ENCODE measurements at regions not wholly inside any gene's neighbourhood (a gene's known extent, or its start where the extent isn't known, plus 50 kb on each side); places are given as distances from the start of the nearest gene placed in this dataset.
"Not testable (repeated sequence)": the region's sequence is repeated elsewhere in the genome, so short reads cannot be mapped to it uniquely, and the experiment has no call there.

DNA sequence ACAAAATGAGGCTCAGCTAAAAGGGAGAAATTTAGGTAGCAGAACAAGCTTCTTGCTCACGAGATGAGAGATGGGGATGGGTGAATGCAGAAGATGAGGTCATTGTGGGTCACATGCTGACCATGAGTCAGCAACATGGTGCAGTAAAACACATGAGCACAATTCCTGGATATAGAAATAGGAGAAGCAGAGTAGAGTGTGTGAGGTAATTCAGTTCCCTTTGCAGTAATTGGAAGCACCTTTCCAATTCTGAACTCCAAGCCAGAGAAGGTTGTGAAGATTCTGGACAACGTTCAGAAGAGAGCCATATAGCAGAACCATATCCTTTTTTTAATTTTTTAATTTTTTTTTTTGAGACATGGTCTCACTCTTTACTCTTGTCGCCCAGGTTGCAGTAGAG is 62.0 kb upstream of the LMNTD1 start:
- Mint-ChIP-seq H3K9me3 (peaks cover 2 to 5% of the 10 kb centered on the region in 2 donors), H3K27me3 (ENCODE audit: low read depth) (no peaks in the 10 kb centered on the region), H3K4me3 (no peak overlapping the region), H3K36me3 (ENCODE audit: insufficient read depth in 2 of 2) (no peaks in the 10 kb centered on the region), H3K4me1 (ENCODE audit: low read depth) (peaks cover 6% of the 10 kb centered on the region), H3K27ac (no peak overlapping the region)
- ATAC-seq (replicated peaks in 1 of 2): no peak
- no peak for DNase-seq

DNA sequence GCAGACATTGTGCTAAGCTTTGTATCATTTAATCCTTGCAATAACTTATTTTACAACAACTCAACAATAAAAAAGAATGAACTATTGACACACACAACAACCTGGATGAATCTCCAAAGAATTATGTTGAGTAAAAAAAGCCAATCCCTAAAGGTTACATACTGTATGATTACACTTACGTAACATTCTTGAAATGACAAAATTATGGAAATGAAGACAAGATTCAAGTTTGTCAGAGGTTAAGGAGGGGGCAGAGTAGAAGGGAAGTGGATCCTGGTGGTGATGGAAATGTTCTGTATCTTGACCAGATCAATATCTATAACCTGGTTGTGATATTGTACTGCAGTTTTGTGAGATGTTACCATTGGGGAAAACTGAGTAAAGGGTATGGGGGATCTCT is 63.2 kb upstream of the LMNTD1 start:
- Mint-ChIP-seq H3K27ac (no peak overlapping the region), H3K4me3 (no peak overlapping the region), H3K9me3 (peaks cover 2 to 5% of the 10 kb centered on the region in 2 donors), H3K4me1 (ENCODE audit: low read depth) (peaks cover 6% of the 10 kb centered on the region), H3K27me3 (ENCODE audit: low read depth) (no peaks in the 10 kb centered on the region), H3K36me3 (ENCODE audit: insufficient read depth in 2 of 2) (no peaks in the 10 kb centered on the region)
- DNase-seq (no peak), ATAC-seq (replicated peaks in 1 of 2) (no peak)

DNA sequence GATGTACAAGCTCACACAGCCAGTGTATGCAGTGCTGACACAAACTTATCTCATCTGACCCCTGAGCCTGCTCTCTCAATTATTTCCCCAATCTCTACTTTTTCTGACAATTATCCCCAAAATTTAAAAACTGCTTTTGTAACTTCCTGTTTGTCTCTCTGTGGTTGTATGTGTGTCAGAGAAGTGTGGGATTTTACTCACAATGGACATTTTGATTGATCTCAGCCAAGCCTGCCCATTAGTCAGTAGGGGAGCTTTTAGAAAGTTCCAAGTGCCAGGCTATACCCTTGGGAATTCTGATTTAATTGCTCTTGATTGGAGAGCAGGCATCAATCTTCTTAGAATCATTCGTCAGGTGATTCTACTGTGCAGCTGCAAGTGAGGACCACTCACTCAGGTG is 64.9 kb upstream of the LMNTD1 start:
- H3K4me3 Mint-ChIP-seq: no peak overlapping the region
- DNase-seq (no peak), ATAC-seq (replicated peaks in 1 of 2) (no peak)
- peaks cover 6% of the 10 kb centered on the region for H3K4me1 Mint-ChIP-seq (ENCODE audit: low read depth)
- H3K27ac Mint-ChIP-seq: no peak overlapping the region
- no peaks in the 10 kb centered on the region for H3K36me3 Mint-ChIP-seq (ENCODE audit: insufficient read depth in 2 of 2)
- H3K9me3 Mint-ChIP-seq: peaks cover 0 to 1% of the 10 kb centered on the region in 2 donors
- no peaks in the 10 kb centered on the region for H3K27me3 Mint-ChIP-seq (ENCODE audit: low read depth)

DNA sequence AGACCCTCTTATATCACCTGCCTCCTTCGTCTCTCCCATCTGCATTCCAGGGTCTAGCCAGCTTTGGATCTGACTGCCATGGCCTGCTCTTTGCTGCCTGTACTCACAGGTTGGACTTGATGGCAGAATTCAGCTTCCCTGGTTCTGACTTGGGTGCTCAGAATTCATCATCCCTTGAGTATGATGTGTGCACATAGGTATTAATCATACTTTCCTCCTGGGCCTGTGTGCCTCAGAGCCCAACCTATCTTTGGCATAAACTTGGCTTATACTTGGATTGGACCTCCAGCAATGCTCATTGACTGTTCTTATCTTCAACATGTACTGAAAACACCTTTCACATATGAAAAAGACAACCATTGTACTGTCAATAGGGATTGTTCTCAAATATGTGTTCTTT is 70.7 kb upstream of the LMNTD1 start:
- peaks cover 0 to 2% of the 10 kb centered on the region in 2 donors for H3K36me3 Mint-ChIP-seq (ENCODE audit: insufficient read depth in 2 of 2)
- H3K27ac Mint-ChIP-seq: no peak overlapping the region
- peaks cover 9% of the 10 kb centered on the region for H3K4me1 Mint-ChIP-seq (ENCODE audit: low read depth)
- DNase-seq (no peak), ATAC-seq (replicated peaks in 1 of 2) (no peak)
- H3K4me3 Mint-ChIP-seq: no peak overlapping the region
- H3K9me3 Mint-ChIP-seq: peaks cover 0 to 3% of the 10 kb centered on the region in 2 donors
- no peaks in the 10 kb centered on the region for H3K27me3 Mint-ChIP-seq (ENCODE audit: low read depth)

DNA sequence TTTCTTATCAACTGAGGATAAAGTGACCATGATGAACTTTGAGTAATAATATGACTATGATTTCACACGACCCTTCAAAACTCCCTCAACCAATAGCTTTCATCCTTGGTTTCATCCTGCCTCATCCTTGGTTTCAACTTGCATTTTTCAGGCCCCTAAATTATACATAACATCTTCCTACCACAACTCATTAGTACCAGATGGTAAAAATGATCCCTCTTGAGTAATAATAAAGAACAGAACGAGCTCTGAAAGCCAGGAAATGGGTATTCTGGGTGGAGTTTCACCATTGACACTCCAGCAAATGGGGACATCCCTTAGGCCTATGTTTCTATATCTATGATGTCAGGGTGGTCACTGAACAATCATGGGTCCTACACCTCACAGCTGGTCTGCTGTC is 72.1 kb upstream of the LMNTD1 start:
- Mint-ChIP-seq H3K4me1 (ENCODE audit: low read depth) (peaks cover 9% of the 10 kb centered on the region), H3K27ac (no peak overlapping the region), H3K36me3 (ENCODE audit: insufficient read depth in 2 of 2) (peaks cover 0 to 2% of the 10 kb centered on the region in 2 donors), H3K9me3 (peaks cover 0 to 3% of the 10 kb centered on the region in 2 donors), H3K4me3 (no peak overlapping the region), H3K27me3 (ENCODE audit: low read depth) (no peaks in the 10 kb centered on the region)
- DNase-seq: no peak
- no peak for ATAC-seq (replicated peaks in 1 of 2)

DNA sequence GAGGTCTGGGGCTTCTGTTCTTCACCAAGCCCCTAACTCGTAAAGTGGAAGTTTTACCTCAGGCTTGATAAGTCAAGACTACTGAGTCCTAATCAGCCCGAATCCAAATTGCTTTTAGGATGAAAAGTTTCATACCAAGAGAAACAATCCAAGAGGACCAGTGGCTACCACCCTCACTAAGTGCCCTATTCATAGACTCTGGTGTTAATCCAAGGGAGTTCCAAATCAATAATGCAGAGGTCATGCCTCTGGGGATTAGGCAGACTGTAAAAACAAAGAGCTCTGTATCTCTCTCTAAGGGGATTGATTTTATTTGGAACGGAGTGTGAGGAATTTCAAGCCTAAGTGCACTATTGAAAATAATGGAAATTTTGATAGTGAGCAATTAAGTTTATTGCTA is 76.3 kb upstream of the LMNTD1 start:
- no peak for DNase-seq
- peaks cover 18% of the 10 kb centered on the region for H3K4me1 Mint-ChIP-seq (ENCODE audit: low read depth)
- H3K27ac Mint-ChIP-seq: no peak overlapping the region
- no peaks in the 10 kb centered on the region for H3K36me3 Mint-ChIP-seq (ENCODE audit: insufficient read depth in 2 of 2)
- no peak overlapping the region for H3K4me3 Mint-ChIP-seq
- H3K27me3 Mint-ChIP-seq (ENCODE audit: low read depth): no peaks in the 10 kb centered on the region
- ATAC-seq (replicated peaks in 1 of 2): no peak
- peaks cover 2 to 5% of the 10 kb centered on the region in 2 donors for H3K9me3 Mint-ChIP-seq

DNA sequence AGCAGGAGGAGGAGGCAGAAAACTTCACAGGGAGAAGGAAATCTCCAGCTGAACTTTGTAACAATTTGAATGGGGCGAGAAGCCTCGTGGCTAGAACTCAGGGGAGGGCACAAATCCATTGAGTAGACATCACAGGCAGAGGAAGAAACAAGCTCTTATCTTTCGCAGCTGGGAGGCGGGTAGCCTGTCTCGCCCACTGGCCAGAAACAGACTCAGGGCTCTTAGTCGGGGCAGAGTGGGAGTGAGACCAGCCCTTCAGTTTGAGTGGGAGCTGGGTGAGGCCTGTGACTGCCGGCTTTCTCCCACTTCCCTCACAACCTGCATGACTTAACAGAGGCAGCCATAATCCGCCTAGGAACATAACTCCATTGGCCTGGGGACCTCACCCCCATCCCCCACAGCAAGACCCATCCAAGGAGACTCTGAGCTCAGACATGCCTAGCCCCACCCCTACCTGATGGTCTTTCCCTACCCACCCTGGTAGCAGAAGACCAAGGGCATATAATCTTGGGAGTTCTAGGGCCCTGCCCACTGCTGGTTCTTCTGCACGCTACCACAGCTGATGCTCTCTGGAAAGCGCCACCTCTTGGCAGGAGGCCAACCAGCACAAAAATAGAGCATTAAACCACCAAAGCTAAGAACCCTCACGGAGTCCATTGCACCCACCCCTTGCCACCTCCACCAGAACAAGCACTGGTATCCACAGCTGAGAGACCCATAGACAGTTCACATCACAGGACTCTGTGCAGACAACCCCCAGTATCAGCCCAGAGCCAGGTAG is 77.8 kb upstream of the LMNTD1 start:
- not testable (repeated sequence) for ATAC-seq (replicated peaks in 1 of 2); H3K36me3 Mint-ChIP-seq (ENCODE audit: insufficient read depth in 2 of 2); H3K27ac Mint-ChIP-seq

DNA sequence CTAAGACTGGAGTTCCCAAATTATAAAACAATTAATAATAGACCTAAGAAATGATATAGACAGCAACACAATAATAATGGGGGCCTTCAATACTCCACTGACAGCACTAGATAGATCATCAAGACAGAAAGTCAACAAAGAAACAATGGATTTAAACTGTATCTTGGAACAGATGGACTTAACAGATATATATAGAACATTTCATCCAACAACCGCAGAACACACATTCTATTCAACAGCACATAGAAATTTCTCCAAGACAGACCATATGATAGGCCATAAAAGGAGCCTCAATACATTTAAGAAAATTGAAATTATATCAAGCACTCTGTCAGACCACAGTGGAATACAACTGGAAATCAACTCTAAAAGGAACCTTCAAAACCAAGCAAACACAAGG is 80.1 kb upstream of the LMNTD1 start:
- H3K36me3 Mint-ChIP-seq (ENCODE audit: insufficient read depth in 2 of 2); ATAC-seq (replicated peaks in 1 of 2); H3K27ac Mint-ChIP-seq; H3K9me3 Mint-ChIP-seq; H3K4me1 Mint-ChIP-seq (ENCODE audit: low read depth); DNase-seq; H3K27me3 Mint-ChIP-seq (ENCODE audit: low read depth); H3K4me3 Mint-ChIP-seq: not testable (repeated sequence)

More for the DNA sequence above, 77.8 kb upstream of the LMNTD1 start:
- H3K27me3 Mint-ChIP-seq (ENCODE audit: low read depth); H3K9me3 Mint-ChIP-seq; DNase-seq; H3K4me1 Mint-ChIP-seq (ENCODE audit: low read depth); H3K4me3 Mint-ChIP-seq: not testable (repeated sequence)

DNA sequence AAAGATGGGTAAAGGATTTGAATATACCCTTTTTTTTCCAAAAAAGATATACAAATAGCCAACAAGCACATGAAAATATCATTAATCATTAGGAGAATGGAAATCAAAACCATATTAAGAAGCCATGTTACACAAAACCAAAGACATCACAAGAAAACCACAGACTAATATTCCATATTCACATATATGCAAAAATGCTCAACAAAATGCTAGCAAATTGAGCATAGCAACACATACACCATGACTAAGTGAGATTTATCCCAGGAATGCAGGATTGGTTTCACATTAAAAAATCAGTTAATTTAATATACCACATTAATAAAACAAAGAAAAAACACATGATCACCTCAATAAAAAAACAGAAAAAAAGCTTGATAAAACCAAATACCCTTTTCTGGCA is 84.7 kb upstream of the LMNTD1 start:
- Mint-ChIP-seq H3K27me3 (ENCODE audit: low read depth) (no peaks in the 10 kb centered on the region), H3K4me3 (no peak overlapping the region), H3K9me3 (peaks cover 2 to 5% of the 10 kb centered on the region in 2 donors), H3K27ac (no peak overlapping the region), H3K36me3 (ENCODE audit: insufficient read depth in 2 of 2) (no peaks in the 10 kb centered on the region), H3K4me1 (ENCODE audit: low read depth) (peaks cover 9% of the 10 kb centered on the region)
- DNase-seq: no peak
- ATAC-seq (replicated peaks in 1 of 2): no peak

DNA sequence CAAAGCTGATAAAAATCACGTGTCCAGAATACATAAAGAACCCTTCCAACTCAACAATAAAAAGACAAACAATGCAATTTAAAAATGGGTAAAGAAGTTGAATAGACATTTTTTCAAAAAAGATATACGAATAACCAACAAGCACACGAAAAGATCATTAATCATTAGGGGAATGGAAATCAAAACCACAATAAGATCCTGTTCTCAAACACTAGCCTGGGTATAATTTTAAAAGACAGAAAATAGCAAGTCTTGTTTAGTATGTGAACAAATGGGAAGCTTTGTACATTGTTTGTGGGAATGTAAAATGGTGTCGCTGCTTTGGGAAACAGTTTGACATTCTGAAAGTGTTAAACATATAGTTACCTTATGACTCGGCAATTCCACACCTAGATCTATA is 86.3 kb upstream of the LMNTD1 start:
- ATAC-seq (replicated peaks in 1 of 2) (no peak), DNase-seq (no peak)
- Mint-ChIP-seq H3K4me1 (ENCODE audit: low read depth) (no peaks in the 10 kb centered on the region), H3K27ac (no peak overlapping the region), H3K9me3 (peaks cover 2 to 3% of the 10 kb centered on the region in 2 donors), H3K36me3 (ENCODE audit: insufficient read depth in 2 of 2) (no peaks in the 10 kb centered on the region), H3K27me3 (ENCODE audit: low read depth) (no peaks in the 10 kb centered on the region), H3K4me3 (no peak overlapping the region)

DNA sequence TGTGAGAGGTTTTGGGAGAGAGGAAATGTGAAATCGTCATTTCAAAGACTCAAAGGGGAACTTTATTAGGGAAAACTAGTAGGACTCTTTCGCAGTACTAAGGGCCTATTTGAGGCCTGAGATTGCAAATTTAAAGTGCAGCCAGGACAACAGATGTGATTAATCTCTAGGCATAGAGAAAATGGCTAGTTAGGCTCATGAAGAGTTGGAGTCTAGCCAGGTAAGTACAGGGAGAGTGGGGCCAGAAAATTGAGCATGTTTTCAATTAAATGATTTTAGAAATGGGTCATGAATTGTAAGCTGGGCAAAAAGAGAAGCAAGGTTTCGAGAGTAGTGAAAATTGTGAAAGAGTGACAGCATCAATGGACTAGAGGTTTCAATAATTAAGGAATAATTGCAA is 91.9 kb upstream of the LMNTD1 start:
- H3K27ac Mint-ChIP-seq: no peak overlapping the region
- no peak for ATAC-seq (replicated peaks in 1 of 2)
- H3K27me3 Mint-ChIP-seq (ENCODE audit: low read depth): no peaks in the 10 kb centered on the region
- no peaks in the 10 kb centered on the region for H3K36me3 Mint-ChIP-seq (ENCODE audit: insufficient read depth in 2 of 2)
- no peak overlapping the region for H3K4me3 Mint-ChIP-seq
- DNase-seq: no peak
- H3K4me1 Mint-ChIP-seq (ENCODE audit: low read depth): no peaks in the 10 kb centered on the region
- no peaks in the 10 kb centered on the region for H3K9me3 Mint-ChIP-seq

DNA sequence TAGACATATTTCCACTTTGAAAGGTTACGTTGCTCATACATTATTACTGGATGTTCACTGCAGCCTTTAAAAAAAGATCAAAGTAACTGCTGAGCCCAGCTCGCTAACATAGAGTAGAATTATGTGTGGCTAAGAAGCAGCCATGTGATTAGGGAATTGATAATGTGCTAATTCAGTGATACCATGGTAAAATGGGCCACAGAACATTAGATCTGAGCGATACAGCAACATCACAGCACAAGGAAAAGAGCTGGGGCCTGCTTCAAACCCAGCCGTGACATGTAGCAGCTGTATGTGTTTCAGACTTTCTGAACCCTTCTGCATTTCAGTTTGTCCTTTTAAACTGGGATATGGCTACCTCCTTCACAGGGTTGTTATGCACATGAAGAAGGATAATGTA is 92.3 kb upstream of the LMNTD1 start:
- Mint-ChIP-seq H3K9me3 (no peaks in the 10 kb centered on the region), H3K36me3 (ENCODE audit: insufficient read depth in 2 of 2) (no peaks in the 10 kb centered on the region), H3K4me3 (no peak overlapping the region), H3K4me1 (ENCODE audit: low read depth) (no peaks in the 10 kb centered on the region), H3K27me3 (ENCODE audit: low read depth) (no peaks in the 10 kb centered on the region), H3K27ac (no peak overlapping the region)
- ATAC-seq (replicated peaks in 1 of 2): no peak
- DNase-seq: no peak

DNA sequence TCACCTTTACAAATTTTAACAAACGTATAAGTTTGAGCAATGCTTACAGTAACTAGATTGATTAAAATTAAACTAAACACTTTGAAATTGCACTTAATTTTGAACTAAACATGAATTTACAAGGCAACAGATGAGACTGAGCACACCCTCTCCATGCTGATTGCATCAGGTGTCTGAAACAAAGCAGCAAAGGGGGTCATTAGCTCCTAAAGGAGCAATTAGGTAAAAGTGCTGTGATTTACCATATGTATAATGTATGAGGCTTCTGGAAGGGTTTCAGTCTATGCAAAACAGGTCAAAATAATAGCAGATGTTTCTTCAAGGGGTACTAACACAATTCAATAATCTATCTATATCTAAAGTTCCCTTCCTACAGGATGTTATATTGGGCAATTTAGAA is 98.8 kb upstream of the LMNTD1 start:
- no peak overlapping the region for H3K4me3 Mint-ChIP-seq
- H3K36me3 Mint-ChIP-seq (ENCODE audit: insufficient read depth in 2 of 2): no peaks in the 10 kb centered on the region
- no peaks in the 10 kb centered on the region for H3K9me3 Mint-ChIP-seq
- DNase-seq: no peak
- H3K27me3 Mint-ChIP-seq (ENCODE audit: low read depth): no peaks in the 10 kb centered on the region
- peaks cover 7% of the 10 kb centered on the region for H3K4me1 Mint-ChIP-seq (ENCODE audit: low read depth)
- no peak for ATAC-seq (replicated peaks in 1 of 2)
- H3K27ac Mint-ChIP-seq: no peak overlapping the region

DNA sequence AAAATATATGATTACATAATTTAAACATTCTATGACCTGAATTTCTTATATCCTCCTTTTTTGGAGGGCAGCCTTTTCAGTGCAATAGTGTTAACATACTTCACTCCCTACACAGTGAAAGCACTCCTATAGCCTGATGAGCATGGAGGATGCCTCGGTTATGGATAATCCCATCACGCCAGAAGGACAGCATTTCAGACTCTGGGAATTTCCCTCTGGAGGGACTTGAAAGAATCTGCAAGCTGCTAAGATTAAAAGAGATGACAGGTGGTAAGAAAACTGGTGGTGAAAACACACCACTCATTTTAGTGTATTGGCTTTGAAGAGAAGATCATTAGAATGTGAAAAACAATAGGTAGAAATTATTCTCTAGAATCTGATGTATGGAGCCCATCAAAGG is 99.3 kb upstream of the LMNTD1 start:
- no peaks in the 10 kb centered on the region for H3K27me3 Mint-ChIP-seq (ENCODE audit: low read depth)
- no peaks in the 10 kb centered on the region for H3K9me3 Mint-ChIP-seq
- DNase-seq (no peak), ATAC-seq (replicated peaks in 1 of 2) (no peak)
- H3K27ac Mint-ChIP-seq: no peak overlapping the region
- H3K36me3 Mint-ChIP-seq (ENCODE audit: insufficient read depth in 2 of 2): no peaks in the 10 kb centered on the region
- peaks cover 7% of the 10 kb centered on the region for H3K4me1 Mint-ChIP-seq (ENCODE audit: low read depth)
- no peak overlapping the region for H3K4me3 Mint-ChIP-seq

Data from activated T-cell treated with anti-CD3 and anti-CD28 coated beads, Interleukin-2, amount 50 U/mL, for 72 hours (primary cell).